ENCODE measurements at regions not wholly inside any gene's neighbourhood (a gene's known extent, or its start where the extent isn't known, plus 50 kb on each side); places are given as distances from the start of the nearest gene placed in this dataset.

DNA sequence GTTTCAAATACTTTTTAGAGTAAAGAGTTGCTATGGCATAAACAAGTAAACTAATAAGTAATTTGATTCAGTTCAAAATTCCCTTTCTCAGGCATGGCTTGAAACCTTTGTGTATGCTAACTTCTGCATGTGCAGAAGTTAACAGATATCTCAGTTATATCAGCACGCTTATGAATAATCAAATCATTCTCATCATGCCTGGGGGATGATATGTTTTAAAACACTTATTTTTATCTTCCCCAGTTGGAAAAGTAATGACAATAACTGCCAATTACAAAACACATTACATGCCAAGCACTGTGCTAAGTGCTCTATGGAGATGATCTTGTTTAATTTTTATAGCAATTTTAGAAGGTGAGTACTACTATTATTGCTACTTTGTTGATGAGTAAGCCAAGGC is 146.4 kb downstream of the YIPF5 start:
- Histone ChIP-seq H4K20me1 (ENCODE audit: insufficient read depth) (no peaks in the 10 kb centered on the region), H3K4me2 (ENCODE audit: low read length) (no peak overlapping the region), H3K9me2 (ENCODE audit: insufficient read depth, low read length) (no peaks in the 10 kb centered on the region), H3K27ac (ENCODE audit: low read length) (no peak overlapping the region), H3K36me3 (ENCODE audit: insufficient read depth, low read length) (no peaks in the 10 kb centered on the region), H3K9ac (ENCODE audit: low read length) (no peak overlapping the region), H3K9me3 (ENCODE audit: low read length) (no peaks in the 10 kb centered on the region), H3K27me3 (ENCODE audit: insufficient read depth, low read depth, low read length) (no peaks in the 10 kb centered on the region), H3F3A (ENCODE audit: insufficient read depth, low read length, poor library complexity, severe bottlenecking) (no peaks in the 10 kb centered on the region), H3K4me3 (ENCODE audit: low read length) (no peak overlapping the region), H3K79me2 (replicated peaks; ENCODE audit: insufficient read depth, low read length) (no peaks in the 10 kb centered on the region), H2AFZ (ENCODE audit: low read depth, low read length) (no peak overlapping the region)
- TF ChIP-seq SMC3 (conservative IDR thresholded peaks at IDR 0.05; ENCODE audit: poor library complexity) (no peak), POLR2AphosphoS5 (IDR thresholded peaks at IDR 0.05) (no peak), EZH2 (IDR thresholded peaks at IDR 0.05; ENCODE audit: borderline replicate concordance, insufficient read depth, low read length, poor library complexity, severe bottlenecking) (no peak), RAD21 (conservative IDR thresholded peaks at IDR 0.05) (no peak), EP300 (conservative IDR thresholded peaks at IDR 0.05; ENCODE audit: poor library complexity, severe bottlenecking) (no peak), MXI1 (conservative IDR thresholded peaks at IDR 0.05; ENCODE audit: poor library complexity, severe bottlenecking) (no peak), TAF1 (IDR thresholded peaks at IDR 0.05; ENCODE audit: low read depth) (no peak)
- TF ChIP-seq, protein P1, sequence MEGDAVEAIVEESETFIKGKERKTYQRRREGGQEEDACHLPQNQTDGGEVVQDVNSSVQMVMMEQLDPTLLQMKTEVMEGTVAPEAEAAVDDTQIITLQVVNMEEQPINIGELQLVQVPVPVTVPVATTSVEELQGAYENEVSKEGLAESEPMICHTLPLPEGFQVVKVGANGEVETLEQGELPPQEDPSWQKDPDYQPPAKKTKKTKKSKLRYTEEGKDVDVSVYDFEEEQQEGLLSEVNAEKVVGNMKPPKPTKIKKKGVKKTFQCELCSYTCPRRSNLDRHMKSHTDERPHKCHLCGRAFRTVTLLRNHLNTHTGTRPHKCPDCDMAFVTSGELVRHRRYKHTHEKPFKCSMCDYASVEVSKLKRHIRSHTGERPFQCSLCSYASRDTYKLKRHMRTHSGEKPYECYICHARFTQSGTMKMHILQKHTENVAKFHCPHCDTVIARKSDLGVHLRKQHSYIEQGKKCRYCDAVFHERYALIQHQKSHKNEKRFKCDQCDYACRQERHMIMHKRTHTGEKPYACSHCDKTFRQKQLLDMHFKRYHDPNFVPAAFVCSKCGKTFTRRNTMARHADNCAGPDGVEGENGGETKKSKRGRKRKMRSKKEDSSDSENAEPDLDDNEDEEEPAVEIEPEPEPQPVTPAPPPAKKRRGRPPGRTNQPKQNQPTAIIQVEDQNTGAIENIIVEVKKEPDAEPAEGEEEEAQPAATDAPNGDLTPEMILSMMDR (IDR thresholded peaks at IDR 0.05; ENCODE audit: poor library complexity, severe bottlenecking): no peak
- TF ChIP-seq, protein P2, sequence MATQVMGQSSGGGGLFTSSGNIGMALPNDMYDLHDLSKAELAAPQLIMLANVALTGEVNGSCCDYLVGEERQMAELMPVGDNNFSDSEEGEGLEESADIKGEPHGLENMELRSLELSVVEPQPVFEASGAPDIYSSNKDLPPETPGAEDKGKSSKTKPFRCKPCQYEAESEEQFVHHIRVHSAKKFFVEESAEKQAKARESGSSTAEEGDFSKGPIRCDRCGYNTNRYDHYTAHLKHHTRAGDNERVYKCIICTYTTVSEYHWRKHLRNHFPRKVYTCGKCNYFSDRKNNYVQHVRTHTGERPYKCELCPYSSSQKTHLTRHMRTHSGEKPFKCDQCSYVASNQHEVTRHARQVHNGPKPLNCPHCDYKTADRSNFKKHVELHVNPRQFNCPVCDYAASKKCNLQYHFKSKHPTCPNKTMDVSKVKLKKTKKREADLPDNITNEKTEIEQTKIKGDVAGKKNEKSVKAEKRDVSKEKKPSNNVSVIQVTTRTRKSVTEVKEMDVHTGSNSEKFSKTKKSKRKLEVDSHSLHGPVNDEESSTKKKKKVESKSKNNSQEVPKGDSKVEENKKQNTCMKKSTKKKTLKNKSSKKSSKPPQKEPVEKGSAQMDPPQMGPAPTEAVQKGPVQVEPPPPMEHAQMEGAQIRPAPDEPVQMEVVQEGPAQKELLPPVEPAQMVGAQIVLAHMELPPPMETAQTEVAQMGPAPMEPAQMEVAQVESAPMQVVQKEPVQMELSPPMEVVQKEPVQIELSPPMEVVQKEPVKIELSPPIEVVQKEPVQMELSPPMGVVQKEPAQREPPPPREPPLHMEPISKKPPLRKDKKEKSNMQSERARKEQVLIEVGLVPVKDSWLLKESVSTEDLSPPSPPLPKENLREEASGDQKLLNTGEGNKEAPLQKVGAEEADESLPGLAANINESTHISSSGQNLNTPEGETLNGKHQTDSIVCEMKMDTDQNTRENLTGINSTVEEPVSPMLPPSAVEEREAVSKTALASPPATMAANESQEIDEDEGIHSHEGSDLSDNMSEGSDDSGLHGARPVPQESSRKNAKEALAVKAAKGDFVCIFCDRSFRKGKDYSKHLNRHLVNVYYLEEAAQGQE (IDR thresholded peaks at IDR 0.05; ENCODE audit: borderline replicate concordance): no peak

DNA sequence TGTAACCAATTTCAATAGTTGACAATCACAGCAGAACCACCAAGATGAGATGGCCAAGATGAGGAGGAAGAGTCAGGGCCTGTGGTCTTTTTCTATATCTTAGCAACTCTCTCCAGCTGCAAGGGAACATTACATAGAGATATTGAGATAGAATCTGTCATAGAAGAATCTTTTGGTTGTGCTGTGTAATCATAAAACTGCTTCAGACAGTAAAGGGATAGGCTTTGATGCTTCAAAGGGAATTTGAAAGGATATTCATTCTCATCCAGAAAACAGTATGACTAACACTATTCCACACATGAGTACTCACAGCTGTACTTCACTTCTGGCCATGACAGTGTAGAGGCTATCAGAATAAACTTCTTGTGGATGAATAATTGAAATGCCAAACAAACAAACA is 145.9 kb downstream of the YIPF5 start:
- Histone ChIP-seq H3K9ac (ENCODE audit: low read length) (no peak overlapping the region), H2AFZ (ENCODE audit: low read depth, low read length) (no peak overlapping the region), H3K27me3 (ENCODE audit: insufficient read depth, low read depth, low read length) (no peaks in the 10 kb centered on the region), H3K4me2 (ENCODE audit: low read length) (no peak overlapping the region), H3K9me2 (ENCODE audit: insufficient read depth, low read length) (no peaks in the 10 kb centered on the region), H4K20me1 (ENCODE audit: insufficient read depth) (no peaks in the 10 kb centered on the region), H3K36me3 (ENCODE audit: insufficient read depth, low read length) (no peaks in the 10 kb centered on the region), H3F3A (ENCODE audit: insufficient read depth, low read length, poor library complexity, severe bottlenecking) (no peaks in the 10 kb centered on the region), H3K4me3 (ENCODE audit: low read length) (no peak overlapping the region), H3K27ac (ENCODE audit: low read length) (no peak overlapping the region), H3K9me3 (ENCODE audit: low read length) (no peaks in the 10 kb centered on the region), H3K79me2 (replicated peaks; ENCODE audit: insufficient read depth, low read length) (no peaks in the 10 kb centered on the region)
- no peak for TF ChIP-seq RAD21 (conservative IDR thresholded peaks at IDR 0.05)
- TF ChIP-seq POLR2AphosphoS5 (IDR thresholded peaks at IDR 0.05): no peak
- TF ChIP-seq, protein P1 (IDR thresholded peaks at IDR 0.05; ENCODE audit: poor library complexity, severe bottlenecking): no peak
- TF ChIP-seq TAF1 (IDR thresholded peaks at IDR 0.05; ENCODE audit: low read depth): no peak
- TF ChIP-seq, protein P2 (IDR thresholded peaks at IDR 0.05; ENCODE audit: borderline replicate concordance): no peak
- no peak for TF ChIP-seq SMC3 (conservative IDR thresholded peaks at IDR 0.05; ENCODE audit: poor library complexity)
- no peak for TF ChIP-seq EP300 (conservative IDR thresholded peaks at IDR 0.05; ENCODE audit: poor library complexity, severe bottlenecking)
- TF ChIP-seq MXI1 (conservative IDR thresholded peaks at IDR 0.05; ENCODE audit: poor library complexity, severe bottlenecking): no peak
- no peak for TF ChIP-seq EZH2 (IDR thresholded peaks at IDR 0.05; ENCODE audit: borderline replicate concordance, insufficient read depth, low read length, poor library complexity, severe bottlenecking)

Measured in neural cell (in vitro differentiated cells).